NCI-H1694 (cell line): ENCODE measurements at regions not wholly inside any gene's neighbourhood (a gene's known extent, or its start where the extent isn't known, plus 50 kb on each side); places are given as distances from the start of the nearest gene placed in this dataset.

Source experiments
- DNase-seq: peaks from one replicate; lab custom pipeline; 2025; lab: John Stamatoyannopoulos, UW

- no peak for DNase-seq
These were observed 307.3 kb downstream of the TDRD15 start for GRCh38 chr2:21431078-21431477.

GRCh38 chr2:21438949-21439348 lies 315.2 kb downstream of the TDRD15 start:
- no peak for DNase-seq

- DNase-seq, result no peak
These were observed 317.7 kb downstream of the TDRD15 start for GRCh38 chr2:21441442-21441841.

- no peak for DNase-seq
These were observed 319.8 kb downstream of the TDRD15 start for GRCh38 chr2:21443494-21444105.

- no peak for DNase-seq
These were observed 326.1 kb downstream of the TDRD15 start for GRCh38 chr2:21449881-21450280.

GRCh38 chr2:21451403-21451802 lies 327.6 kb downstream of the TDRD15 start:
- no peak for DNase-seq

- DNase-seq, result no peak
These were observed 328.5 kb downstream of the TDRD15 start for GRCh38 chr2:21452263-21452662.

- no peak for DNase-seq
These were observed 328.9 kb downstream of the TDRD15 start for GRCh38 chr2:21452678-21453077.

- no peak for DNase-seq
These were observed 330.1 kb downstream of the TDRD15 start for GRCh38 chr2:21453723-21454450.

GRCh38 chr2:21454839-21455238 lies 331.1 kb downstream of the TDRD15 start:
- no peak for DNase-seq

GRCh38 chr2:21461754-21462240 lies 338.0 kb downstream of the TDRD15 start:
- no peak for DNase-seq

GRCh38 chr2:21466341-21466927 lies 342.7 kb downstream of the TDRD15 start:
- DNase-seq, result no peak

GRCh38 chr2:21467280-21467818 lies 343.6 kb downstream of the TDRD15 start:
- no peak for DNase-seq

- no peak for DNase-seq
These were observed 344.1 kb downstream of the TDRD15 start for GRCh38 chr2:21467910-21468309.

- no peak for DNase-seq
These were observed 344.9 kb downstream of the TDRD15 start for GRCh38 chr2:21468624-21469023.

- no peak for DNase-seq
These were observed 345.4 kb downstream of the TDRD15 start for GRCh38 chr2:21469158-21469557.

- DNase-seq, result no peak
These were observed 345.8 kb downstream of the TDRD15 start for GRCh38 chr2:21469564-21469963.

GRCh38 chr2:21480162-21480561 lies 356.4 kb downstream of the TDRD15 start:
- no peak for DNase-seq

GRCh38 chr2:21484643-21485042 lies 360.9 kb downstream of the TDRD15 start:
- DNase-seq, result no peak

- DNase-seq, result no peak
These were observed 362.7 kb downstream of the TDRD15 start for GRCh38 chr2:21486445-21486844.

- no peak for DNase-seq
These were observed 365.3 kb downstream of the TDRD15 start for GRCh38 chr2:21489080-21489479.

GRCh38 chr2:21498016-21498415 lies 374.2 kb downstream of the TDRD15 start:
- no peak for DNase-seq

GRCh38 chr2:21500401-21500945 lies 376.7 kb downstream of the TDRD15 start:
- DNase-seq, result no peak
